COLO829 (cell line): ENCODE measurements at regions not wholly inside any gene's neighbourhood (a gene's known extent, or its start where the extent isn't known, plus 50 kb on each side); places are given as distances from the start of the nearest gene placed in this dataset.

Experiments used
- DNase-seq: peaks from one replicate; pipeline ENCODE4 v3.0.0; 2012; ENCODE audit warnings: low spot score

GRCh38 chrX:20322887-20323286 lies 56.2 kb upstream of the RPS6KA3 start:
- no peak for DNase-seq

GRCh38 chrX:20320461-20321159 lies 53.9 kb upstream of the RPS6KA3 start:
- DNase-seq: no peak

- no peak for DNase-seq
Measured at GRCh38 chrX:20319054-20319453, 52.3 kb upstream of the RPS6KA3 start.

GRCh38 chrX:20317873-20318272 lies 51.2 kb upstream of the RPS6KA3 start:
- DNase-seq: no peak
